Vagina (tissue), 2 donors: ENCODE measurements at regions not wholly inside any gene's neighbourhood (a gene's known extent, or its start where the extent isn't known, plus 50 kb on each side); places are given as distances from the start of the nearest gene placed in this dataset.

Source experiments
- DNase-seq, 2 donors: peaks; one replicate each; pipeline ENCODE4 v3.0.0-alpha.2; 2017; ENCODE audit errors: extremely low spot score in 2 of 2
- H3K27ac ChIP-seq: fragments of 200-600 bp; sonication (generic); one replicate; pipeline ENCODE4 v1.5.1; 2019
- H3K27me3 ChIP-seq: fragments of 200-600 bp; sonication (generic); one replicate; pipeline ENCODE4 v1.5.1; 2019
- H3K36me3 ChIP-seq, 2 donors: fragments of 200-600 bp; sonication (generic); one replicate each; pipeline ENCODE4 v1.5.1; 2017 to 2019
- H3K4me1 ChIP-seq: fragments of 200-600 bp; sonication (generic); one replicate; pipeline ENCODE4 v1.5.1; 2019
- H3K4me3 ChIP-seq, 2 donors: fragments of 200-600 bp; sonication (generic); 1 replicate in 1 of 2; 2 replicates in 1 of 2; pipeline ENCODE4 v1.5.1; 2016 to 2019
- H3K9me3 ChIP-seq: fragments of 200-600 bp; sonication (generic); one replicate; pipeline ENCODE4 v1.5.1; 2019
- POLR2A ChIP-seq, 2 donors: fragments of 450-650 bp; IDR thresholded peaks; one replicate each; pipeline ENCODE4 v1.6.1; 2017; ENCODE audit warnings: antibody characterized with exemption in 2 of 2, mild to moderate bottlenecking in 2 of 2, moderate library complexity in 2 of 2
- POLR2AphosphoS5 ChIP-seq, 2 donors: sonication (generic); formaldehyde crosslinking; IDR thresholded peaks; one replicate each; pipeline ENCODE4 v1.9.0; 2017; ENCODE audit warnings: antibody characterized with exemption in 2 of 2, mild to moderate bottlenecking in 2 of 2, low read depth in 1 of 2; ENCODE audit not compliant: insufficient read depth in 1 of 2
- intact Hi-C: fragments of 100-400 bp; cut with DNase I; formaldehyde crosslinking; loops from one replicate; pipeline ENCODE4 v1.15.1; 2023
- TF ChIP-seq, protein P1 (sequence below), 3 experiments: fragments of 450-650 bp in 2 of 3; fragments of 200-600 bp in 1 of 3; sonication (generic) in 1 of 3; IDR thresholded peaks; one replicate each; pipeline ENCODE4 v1.5.1; 2017 to 2019; ENCODE audit warnings: antibody characterized with exemption in 3 of 3, mild to moderate bottlenecking in 2 of 3, moderate library complexity in 2 of 3

DNA sequence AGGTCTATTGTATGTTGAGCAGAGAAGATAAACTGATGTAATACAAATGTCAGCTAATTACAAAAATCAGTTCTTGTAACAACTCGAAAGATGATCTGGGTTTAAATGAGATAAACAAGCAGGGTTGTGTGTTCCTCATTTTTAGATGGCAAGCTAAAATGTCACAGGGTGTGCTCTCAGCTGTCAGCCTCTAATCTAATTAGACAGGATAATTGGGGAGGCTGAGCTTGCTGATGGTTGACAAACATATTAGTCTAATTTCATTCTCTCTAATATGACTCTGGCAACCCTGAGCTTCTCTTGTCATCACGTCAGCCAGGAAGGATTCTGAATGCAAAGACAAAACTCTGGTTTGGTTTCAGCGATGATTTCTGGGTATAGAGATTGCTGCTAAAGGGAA, 335.3 kb upstream of the KAZN start:
- Histone ChIP-seq H3K27me3 (no peaks in the 10 kb centered on the region), H3K4me1 (peaks cover 22% of the 10 kb centered on the region), H3K27ac (peak overlapping the region; percentile 18), H3K9me3 (no peaks in the 10 kb centered on the region), H3K36me3 (no peaks in the 10 kb centered on the region), H3K4me3 (no peak overlapping the region)
- TF ChIP-seq POLR2AphosphoS5 (IDR thresholded peaks at IDR 0.05; ENCODE audit: insufficient read depth in 1 of 2, low read depth in 1 of 2) (no peak), POLR2A (IDR thresholded peaks at IDR 0.05) (no peak)
- TF ChIP-seq, protein P1, sequence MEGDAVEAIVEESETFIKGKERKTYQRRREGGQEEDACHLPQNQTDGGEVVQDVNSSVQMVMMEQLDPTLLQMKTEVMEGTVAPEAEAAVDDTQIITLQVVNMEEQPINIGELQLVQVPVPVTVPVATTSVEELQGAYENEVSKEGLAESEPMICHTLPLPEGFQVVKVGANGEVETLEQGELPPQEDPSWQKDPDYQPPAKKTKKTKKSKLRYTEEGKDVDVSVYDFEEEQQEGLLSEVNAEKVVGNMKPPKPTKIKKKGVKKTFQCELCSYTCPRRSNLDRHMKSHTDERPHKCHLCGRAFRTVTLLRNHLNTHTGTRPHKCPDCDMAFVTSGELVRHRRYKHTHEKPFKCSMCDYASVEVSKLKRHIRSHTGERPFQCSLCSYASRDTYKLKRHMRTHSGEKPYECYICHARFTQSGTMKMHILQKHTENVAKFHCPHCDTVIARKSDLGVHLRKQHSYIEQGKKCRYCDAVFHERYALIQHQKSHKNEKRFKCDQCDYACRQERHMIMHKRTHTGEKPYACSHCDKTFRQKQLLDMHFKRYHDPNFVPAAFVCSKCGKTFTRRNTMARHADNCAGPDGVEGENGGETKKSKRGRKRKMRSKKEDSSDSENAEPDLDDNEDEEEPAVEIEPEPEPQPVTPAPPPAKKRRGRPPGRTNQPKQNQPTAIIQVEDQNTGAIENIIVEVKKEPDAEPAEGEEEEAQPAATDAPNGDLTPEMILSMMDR (IDR thresholded peaks at IDR 0.05), result no peak
- DNase-seq, result no peak
- intact Hi-C loops, result no loop called here

DNA sequence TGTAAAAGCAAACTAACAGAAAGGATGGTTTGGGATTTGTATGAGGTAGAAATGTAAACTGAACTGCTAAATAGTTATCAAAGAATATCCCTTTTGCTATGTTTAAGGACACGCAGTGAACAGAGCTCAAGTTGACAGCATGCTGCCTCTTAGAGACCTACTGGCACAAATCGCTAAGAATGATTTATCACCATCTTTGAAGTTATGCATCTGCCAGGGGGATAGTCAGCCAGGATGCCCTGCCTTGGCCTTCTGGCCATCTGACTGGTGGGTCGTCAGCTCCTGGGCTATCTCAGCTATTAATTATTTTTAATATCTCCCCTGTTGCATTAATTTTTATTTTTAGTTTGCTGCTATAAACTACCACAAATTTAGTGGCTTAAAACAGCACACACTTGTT, 334.8 kb upstream of the KAZN start:
- Histone ChIP-seq H3K27ac (peak overlapping the region; percentile 18), H3K9me3 (no peaks in the 10 kb centered on the region), H3K27me3 (no peaks in the 10 kb centered on the region), H3K4me1 (peaks cover 20% of the 10 kb centered on the region), H3K4me3 (no peak overlapping the region), H3K36me3 (no peaks in the 10 kb centered on the region)
- TF ChIP-seq POLR2AphosphoS5 (IDR thresholded peaks at IDR 0.05; ENCODE audit: insufficient read depth in 1 of 2, low read depth in 1 of 2) (no peak), POLR2A (IDR thresholded peaks at IDR 0.05) (no peak)
- TF ChIP-seq, protein P1 (IDR thresholded peaks at IDR 0.05), result no peak
- DNase-seq, result no peak
- intact Hi-C loops, result no loop called here

DNA sequence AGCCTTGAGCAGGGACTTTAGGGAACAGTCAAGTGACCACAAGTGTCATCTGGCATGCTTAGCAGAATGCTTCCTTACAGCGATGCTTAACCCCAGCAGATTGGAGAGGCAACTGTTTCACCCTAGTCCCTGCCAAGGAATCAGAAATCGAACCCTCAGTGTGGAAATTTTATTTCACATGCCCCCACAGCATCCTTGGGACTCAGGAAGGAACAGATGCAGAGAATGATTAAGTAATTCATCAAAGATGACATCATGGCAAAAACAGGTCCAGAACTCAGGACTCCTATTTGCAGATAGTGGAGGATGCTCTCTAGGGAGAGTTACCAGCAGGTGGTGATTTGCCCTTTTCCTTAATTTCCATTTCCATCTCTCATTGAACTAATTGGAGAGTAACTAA, 333.0 kb upstream of the KAZN start:
- Histone ChIP-seq H3K9me3 (no peaks in the 10 kb centered on the region), H3K36me3 (no peaks in the 10 kb centered on the region), H3K4me3 (no peak overlapping the region), H3K27me3 (no peaks in the 10 kb centered on the region), H3K4me1 (peaks cover 16% of the 10 kb centered on the region), H3K27ac (no peak overlapping the region)
- intact Hi-C loops, result no loop called here
- DNase-seq, result no peak
- TF ChIP-seq, protein P1 (IDR thresholded peaks at IDR 0.05), result no peak
- TF ChIP-seq POLR2A (IDR thresholded peaks at IDR 0.05) (no peak), POLR2AphosphoS5 (IDR thresholded peaks at IDR 0.05; ENCODE audit: insufficient read depth in 1 of 2, low read depth in 1 of 2) (no peak)

DNA sequence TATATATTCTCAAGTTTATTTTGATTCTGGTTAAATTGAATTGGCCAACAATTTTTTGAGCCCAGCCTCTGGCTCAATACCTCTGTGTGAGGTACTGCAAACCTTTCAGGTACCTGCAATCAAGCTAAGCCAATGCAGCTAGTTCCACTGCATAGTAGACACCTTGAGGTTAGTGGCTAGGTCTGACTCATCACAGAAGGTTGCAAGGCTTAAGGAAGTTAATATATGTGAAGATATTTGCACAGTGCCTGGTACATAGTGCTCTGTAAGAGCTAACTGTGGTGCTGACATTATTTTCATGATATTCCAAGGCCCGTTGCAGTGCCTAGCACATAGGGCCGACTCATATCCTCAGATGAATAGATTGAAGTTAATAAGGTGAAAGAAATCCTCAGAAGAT, 330.5 kb upstream of the KAZN start:
- H3K9me3 ChIP-seq, result no peaks in the 10 kb centered on the region
- DNase-seq, result no peak
- H3K27ac ChIP-seq, result no peak overlapping the region
- no peak overlapping the region for H3K4me3 ChIP-seq
- intact Hi-C loops, result no loop called here
- peaks cover 10% of the 10 kb centered on the region for H3K4me1 ChIP-seq
- H3K27me3 ChIP-seq, result no peaks in the 10 kb centered on the region
- no peaks in the 10 kb centered on the region for H3K36me3 ChIP-seq
- TF ChIP-seq POLR2A (IDR thresholded peaks at IDR 0.05) (no peak), POLR2AphosphoS5 (IDR thresholded peaks at IDR 0.05; ENCODE audit: insufficient read depth in 1 of 2, low read depth in 1 of 2) (no peak)
- TF ChIP-seq, protein P1 (IDR thresholded peaks at IDR 0.05), result no peak

DNA sequence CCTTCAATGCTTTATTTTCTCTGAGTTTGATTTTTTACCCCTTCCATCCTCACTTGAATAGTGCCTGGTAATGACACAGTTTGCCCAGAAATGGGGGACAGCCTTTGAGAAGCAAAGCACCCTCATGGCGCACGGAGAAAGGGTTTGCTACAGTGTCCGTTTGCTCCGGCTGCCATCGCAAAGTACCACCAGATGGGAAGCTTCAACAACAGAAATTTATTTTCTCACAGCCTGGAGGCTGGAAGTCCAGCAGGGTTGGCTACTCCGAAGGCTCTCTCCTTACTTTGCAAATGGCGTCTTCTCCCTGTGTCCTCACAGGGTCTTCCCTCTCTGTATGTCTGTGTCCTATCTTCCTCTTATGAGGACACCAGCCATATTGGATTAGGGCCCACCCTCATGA, 327.7 kb upstream of the KAZN start:
- H3K9me3 ChIP-seq, result no peaks in the 10 kb centered on the region
- H3K4me3 ChIP-seq, result no peak overlapping the region
- no peaks in the 10 kb centered on the region for H3K27me3 ChIP-seq
- no peak for DNase-seq
- intact Hi-C loops, result no loop called here
- no peaks in the 10 kb centered on the region for H3K4me1 ChIP-seq
- H3K36me3 ChIP-seq, result no peaks in the 10 kb centered on the region
- TF ChIP-seq POLR2AphosphoS5 (IDR thresholded peaks at IDR 0.05; ENCODE audit: insufficient read depth in 1 of 2, low read depth in 1 of 2) (no peak), POLR2A (IDR thresholded peaks at IDR 0.05) (no peak)
- TF ChIP-seq, protein P1 (IDR thresholded peaks at IDR 0.05), result no peak
- no peak overlapping the region for H3K27ac ChIP-seq
